ENCODE measurements at regions not wholly inside any gene's neighbourhood (a gene's known extent, or its start where the extent isn't known, plus 50 kb on each side); places are given as distances from the start of the nearest gene placed in this dataset.

DNA sequence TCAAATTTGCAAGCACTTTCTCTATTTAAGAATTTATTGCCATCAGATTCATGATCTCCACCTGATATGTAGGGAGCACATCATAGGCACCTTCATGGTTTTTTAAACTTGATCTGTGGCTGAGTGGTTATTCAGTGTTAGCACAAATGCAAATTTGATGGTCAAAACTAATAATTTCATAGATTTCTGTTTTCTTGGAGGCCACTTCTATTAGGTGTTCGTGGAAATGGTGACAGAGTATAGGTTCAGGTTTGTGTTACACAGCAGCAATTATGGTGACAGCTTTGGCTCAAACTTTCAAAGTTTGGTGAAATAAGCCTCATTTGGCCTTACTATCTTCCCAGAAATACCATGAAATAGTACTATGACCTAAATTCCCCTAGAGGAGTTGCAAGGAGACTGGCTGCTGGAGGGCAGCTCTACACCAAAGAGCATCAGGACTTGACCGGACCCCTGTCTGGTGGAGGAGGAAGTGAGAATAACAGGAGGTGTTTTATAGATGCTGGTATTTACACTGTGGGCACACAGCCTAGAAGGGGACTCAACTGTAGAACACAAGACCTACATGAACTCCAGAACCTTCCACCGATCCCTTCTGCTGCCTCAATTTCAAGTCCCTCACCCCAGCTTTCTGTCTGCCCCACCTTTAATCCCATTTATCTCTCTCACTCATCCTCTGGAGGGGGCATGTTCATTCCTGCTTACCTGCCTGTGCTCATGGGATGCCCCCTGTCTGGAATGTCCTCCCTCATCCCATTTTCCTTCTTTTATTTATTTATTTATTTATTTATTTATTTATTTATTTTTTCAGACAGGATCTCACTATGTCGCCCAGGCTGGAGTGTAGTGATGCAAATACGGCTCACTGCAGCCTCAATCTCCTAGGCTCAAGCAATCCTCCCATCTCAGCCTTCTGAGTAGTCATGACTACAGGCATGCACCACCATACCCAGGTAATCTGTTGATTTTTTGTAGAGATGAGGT, 132.9 kb upstream of the SIX2 start:
- no peak for DNase-seq (ENCODE audit: low spot score)

DNA sequence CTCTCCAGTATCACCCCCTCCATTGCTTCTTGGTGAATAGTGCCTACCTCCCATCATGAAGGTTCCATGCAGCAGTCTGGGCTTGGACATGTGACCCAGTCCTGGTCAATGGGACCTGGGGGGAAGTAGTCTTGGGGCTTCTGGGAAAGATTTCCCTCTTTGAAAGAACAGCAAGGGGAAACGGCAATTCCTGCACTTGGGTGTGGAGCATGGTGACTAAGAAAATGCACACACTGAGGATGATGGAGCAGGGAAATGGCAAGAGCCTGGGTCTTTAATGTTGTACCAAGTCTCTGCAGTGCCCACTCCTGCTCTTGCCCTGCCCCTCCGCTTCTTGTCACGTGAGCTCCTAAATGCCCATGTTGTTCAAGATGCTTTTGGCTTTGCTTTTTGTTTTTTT, 131.4 kb upstream of the SIX2 start:
- no peak for DNase-seq (ENCODE audit: low spot score)

DNA sequence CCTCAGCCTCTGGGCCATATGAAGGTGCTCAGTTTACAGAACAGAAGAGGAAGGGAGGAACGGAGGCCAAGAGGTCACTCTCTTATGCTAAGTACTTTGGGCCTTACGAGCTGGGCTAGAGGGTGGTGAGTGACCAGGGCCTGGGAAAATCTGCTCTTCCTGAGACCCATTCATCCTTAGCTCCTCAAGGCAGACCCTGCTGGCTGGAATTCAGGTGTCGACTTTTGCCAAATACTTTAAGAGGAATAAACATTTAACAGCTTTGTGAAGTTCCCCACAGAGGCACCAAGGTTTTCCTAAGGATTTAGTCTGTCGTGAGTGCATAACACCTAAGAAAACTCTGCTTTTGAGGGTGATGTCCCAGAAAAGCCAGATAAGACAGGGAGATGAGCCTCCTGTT, 129.7 kb upstream of the SIX2 start:
- DNase-seq (ENCODE audit: low spot score) = no peak

DNA sequence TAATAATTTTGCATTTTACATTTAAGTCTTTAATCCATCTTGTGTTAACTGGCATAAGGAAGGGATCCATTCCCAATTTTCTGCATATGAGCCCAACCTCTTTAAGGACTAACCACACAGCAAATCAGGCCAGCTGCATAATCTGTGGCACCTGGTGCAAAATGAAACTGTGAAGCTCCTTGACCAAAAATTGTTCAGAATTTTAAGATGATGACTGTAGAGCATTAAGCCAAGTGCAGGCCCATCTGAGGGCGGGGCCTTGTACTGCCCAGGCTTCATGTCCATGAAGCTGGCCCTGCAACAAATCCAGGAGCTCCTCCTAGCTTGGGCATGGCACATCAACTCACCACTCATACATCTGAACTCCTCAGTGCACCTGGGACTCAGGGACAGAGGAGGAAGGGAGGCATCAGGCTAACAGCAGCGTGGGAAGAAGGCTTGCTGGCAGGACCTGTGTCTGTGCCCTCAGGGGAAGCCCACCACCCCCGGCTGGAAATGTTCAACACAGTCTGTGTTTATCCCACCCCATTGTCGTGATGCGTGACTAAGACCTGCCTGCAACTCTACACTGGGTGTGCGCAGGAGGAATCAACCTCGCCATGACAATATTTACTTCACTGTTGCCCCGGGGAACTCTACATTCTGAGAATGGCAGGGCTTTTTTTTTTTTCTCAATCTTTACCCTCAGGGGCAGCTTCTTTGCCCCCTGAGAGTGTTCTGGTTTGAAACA, 128.9 kb upstream of the SIX2 start:
- DNase-seq (ENCODE audit: low spot score) = no peak

DNA sequence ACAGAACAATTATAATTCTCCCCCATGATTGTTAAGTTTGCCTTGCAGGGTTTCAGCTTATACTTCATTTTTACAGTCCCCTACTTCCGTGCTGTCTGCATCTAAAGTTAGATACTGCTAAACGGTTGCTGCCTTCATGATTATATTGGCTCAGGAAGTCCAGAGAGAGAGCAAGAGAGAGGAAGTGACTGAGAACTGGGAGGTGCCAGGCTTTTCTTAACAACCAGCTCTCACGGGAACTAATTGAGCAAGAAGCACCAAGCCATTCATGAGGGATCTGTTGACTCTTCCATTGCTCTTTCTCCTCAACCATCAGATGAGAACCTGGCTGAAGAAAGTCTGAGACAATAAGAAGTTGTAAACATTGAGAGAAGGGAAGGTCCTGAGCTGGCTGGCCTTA, 125.5 kb upstream of the SIX2 start:
- DNase-seq (ENCODE audit: low spot score) = peak; percentile 60

DNA sequence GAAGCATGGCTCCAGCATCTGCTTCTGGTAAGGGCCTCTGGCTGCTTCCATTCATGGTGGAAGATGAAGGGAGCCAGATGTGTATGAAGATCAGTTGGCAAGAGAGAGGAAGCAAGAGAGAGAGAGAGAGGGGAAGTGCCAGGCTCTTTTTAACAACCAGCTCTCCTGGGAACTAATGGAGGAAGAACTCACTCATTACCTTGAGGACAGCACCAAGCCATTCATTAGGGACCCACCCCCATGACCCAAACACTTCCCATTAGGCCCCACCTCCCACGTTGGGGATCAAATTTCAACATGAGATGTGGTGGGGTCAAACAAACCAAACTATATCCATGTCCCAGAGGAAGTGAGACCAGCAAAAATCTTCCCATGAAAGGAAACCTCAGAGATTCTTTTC, 124.8 kb upstream of the SIX2 start:
- DNase-seq (ENCODE audit: low spot score) = peak; percentile 42

DNA sequence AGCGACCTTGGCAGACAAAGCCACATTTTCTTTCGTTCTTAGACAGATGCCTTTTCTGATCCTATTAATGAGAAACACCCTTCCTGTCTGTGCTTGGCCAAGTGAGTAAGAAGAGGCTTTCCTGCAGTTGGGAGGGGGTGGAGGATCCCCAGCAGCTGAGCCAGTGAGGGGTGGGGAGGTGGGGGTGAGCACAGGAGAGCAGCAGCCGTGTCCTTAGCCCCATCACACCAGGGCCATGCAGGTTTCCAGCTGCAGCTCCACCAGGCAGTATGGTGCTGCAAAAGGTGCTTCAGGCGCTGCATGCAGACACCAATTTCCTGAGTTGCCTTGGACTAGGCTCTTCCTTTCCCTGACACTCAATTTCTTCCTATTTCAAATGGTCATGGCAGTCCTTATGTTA, 123.3 kb upstream of the SIX2 start:
- DNase-seq (ENCODE audit: low spot score) = no peak

DNA sequence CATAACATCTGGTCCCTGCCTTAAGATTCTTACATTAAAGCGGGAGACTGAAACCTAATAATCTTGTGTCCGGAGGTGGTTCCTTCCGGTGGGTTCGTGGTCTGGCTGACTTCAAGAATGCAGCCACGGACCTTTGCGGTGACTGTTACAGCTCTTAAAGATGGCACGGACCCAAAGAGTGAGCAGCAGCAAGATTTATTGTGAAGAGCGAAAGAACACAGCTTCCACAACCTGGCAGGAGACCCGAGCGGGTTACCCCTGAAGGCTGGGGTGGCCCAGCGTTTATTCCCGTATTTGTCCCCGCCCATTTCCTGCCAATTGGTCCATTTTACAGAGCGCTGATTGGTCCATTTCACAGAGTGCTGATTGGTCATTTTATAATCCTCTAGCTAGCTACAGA, 122.3 kb upstream of the SIX2 start:
- peak; percentile 92 for DNase-seq (ENCODE audit: low spot score)

DNA sequence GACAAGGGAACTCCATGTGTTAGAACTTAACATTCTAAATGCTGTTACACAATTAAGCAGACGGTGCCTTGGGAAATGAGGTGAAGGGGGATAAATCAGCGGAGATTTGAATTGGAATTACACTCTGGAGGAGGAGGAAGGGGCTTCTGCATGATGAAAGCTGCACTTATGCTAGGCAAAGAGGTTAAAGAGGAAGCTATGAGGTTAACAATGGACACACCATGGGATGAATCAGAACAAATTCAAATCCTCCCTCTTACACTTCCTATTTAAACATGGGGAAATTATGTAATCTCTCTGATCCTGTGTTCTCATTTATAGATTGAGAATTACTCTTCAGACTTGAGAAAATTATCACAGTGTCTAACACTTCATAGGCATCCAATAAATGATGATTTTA, 121.5 kb upstream of the SIX2 start:
- DNase-seq (ENCODE audit: low spot score) = no peak

DNA sequence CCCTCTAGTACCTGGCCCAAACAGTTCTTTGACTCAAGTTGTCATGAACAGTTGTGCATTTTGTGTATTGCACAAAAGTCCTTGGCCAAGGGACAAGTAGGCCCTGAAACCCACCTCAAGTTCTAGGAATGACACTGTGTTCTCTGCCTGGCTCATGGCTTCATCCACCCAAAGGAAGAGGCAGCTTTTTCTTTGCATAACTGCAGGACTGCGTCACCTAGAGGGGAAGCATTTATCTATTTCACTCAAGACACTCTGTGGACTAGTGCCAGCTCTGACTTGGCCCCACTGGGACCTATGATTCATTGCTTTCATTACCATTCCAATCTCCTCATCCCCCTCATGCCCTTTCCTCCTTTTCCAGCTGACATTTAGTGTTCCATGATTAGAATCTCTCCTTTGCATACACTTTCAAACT, 119.3 kb upstream of the SIX2 start:
- peak; percentile 87 for DNase-seq (ENCODE audit: low spot score)

DNA sequence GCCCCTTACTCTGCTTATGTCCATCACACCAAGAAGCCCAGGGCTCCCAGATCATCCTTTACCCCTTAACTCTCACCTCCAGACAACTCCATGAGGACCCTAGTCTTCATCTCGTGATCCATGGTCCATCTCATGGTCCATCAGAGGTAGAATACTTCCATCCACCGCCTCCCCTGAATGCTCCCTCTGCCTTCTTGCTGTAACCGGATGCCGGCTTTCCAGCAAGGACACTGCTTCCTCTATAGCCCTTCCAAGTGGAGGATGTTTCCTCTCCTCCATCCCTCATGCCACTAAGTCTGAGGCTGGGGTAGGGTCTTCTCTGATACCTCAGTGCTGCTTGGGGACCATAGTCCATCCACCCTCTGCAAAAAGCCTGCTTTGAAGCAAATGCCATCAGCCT, 118.6 kb upstream of the SIX2 start:
- DNase-seq (ENCODE audit: low spot score) = no peak

DNA sequence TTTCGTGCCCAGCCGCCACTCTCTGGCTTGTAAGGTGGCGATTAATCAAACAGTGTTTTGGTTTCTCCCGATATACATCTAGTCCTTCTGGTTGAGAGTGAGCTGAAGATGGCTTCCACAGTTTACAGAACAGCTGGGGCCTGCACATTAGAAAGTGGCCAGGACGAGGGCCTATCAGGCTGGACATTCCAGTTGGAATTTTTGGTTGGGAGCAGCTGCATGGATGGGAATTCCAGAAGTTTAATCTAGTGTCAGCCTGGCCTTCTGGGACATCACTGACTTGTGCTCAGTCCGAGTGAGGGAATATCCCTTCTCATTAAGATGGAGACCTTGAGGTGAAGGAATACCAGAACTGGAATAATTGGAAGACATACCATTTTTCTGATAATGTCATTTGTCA, 118.1 kb upstream of the SIX2 start:
- DNase-seq (ENCODE audit: low spot score) = no peak

DNA sequence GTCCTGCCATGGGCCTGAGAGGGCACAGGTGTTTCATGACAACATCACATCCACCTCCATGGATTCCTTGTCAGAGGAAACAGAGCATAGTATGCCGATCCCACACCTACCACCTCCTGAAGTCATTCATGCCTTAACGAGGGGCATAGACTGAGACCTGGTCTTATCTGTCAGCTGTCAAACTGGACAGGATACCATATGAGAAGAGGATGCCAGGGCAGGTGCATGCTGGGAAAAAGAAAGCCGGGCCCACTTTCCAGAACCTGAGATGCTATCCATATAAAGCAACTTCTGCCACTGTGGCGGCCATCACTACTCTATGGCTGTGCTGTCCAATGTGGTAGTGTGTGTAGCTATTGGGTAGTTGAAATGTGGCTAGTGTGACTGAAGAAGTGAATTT, 116.0 kb upstream of the SIX2 start:
- no peak for DNase-seq (ENCODE audit: low spot score)

DNA sequence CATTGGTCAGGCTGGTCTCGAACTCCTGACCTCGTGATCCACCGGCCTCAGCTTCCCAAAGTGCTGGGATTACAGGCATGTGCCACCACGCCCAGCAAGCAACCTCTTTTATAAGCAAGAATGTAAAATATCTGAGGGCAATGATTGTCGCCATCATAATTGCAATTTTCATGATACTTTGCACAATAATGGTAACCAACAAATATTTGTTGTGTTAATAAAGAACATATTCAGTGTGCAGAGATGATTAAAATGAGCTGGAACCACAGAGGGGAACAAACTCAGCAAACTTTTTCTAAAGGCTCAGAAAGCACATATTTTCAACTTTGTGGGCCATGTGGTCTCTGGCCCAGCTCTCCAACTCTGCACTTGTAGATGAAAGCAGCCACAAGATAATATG, 115.2 kb upstream of the SIX2 start:
- no peak for DNase-seq (ENCODE audit: low spot score)

DNA sequence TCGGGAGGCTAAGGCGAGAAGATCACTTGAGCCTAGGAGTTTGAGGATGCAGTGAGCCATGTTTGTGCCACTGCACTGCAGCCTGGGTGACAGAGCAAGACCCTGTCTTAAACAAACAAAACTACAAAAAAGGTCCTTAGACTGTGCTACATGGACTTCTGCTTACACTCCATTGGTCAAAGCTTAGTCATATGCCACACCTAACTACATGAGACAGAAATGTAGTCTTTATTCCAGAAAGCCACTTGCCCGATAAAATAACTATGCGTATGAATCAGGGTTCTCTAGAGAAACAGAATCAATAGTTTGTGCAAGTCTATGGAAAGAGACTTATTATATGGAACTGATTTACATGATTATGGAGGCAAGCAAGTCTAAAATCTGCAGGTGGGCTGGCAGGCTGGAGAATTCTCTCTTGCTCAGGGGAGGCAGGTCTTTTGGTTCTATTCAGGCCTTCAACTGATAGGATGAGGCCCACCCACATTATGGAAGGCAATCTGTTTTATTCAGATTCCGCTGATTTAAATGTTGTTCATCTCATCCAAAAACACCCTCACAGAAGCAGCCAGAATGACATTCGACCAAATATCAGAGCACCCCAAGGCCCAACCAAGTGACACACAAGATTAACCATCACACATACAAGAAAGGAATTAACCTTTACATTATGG, 114.4 kb upstream of the SIX2 start:
- DNase-seq (ENCODE audit: low spot score) = no peak

DNA sequence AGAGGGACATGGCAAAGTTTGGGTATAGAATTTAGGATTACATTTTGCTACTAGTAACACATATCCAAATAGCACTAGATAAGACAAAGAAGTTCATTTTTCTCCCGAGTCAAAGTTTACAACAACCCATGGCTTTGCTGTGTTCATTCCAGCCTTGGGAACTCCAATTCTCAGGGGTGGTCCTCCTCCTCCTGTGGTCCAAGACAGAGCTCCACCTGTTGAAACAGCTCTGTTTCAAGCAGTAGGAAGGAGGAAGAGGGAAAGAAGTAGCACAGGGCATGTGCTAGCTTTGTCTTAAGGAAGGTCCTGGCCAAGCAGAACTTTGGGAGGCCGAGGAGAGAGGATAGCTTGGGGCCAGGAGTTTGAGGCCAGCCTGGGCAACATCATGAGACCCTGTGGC, 113.8 kb upstream of the SIX2 start:
- DNase-seq (ENCODE audit: low spot score) = no peak

DNA sequence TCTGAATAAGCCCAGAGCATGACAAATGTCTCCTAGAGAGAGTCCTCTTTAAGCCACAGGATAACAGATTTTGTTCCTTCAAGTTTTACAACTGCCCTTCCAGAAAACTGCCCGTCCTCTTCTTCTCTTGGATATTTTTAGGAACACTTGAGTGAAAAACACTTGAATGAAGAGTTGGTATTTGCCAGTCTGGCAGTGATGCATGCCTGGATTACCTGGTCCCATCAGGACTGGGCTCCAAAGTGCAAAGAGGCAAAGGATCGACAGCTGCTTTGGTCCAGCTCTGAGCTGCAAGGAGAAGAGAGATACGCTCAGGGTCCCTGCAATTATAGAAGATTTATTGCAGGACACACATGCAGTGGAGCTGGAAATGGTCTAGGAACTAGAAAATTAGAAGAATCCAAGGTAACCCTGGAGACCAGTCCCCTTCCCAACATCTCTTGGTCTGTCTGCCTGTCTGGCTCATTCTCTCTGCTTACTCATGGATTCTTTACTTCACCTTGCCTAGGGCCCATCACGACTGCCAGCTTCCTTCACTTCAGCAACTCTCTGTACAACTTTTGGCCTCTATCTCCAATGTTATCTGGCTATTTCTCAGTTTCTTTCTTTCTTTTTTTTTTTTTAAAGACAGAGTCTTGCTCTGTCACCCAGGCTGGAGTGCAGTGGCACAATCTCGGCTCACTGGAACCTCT, 112.1 kb upstream of the SIX2 start:
- no peak for DNase-seq (ENCODE audit: low spot score)

DNA sequence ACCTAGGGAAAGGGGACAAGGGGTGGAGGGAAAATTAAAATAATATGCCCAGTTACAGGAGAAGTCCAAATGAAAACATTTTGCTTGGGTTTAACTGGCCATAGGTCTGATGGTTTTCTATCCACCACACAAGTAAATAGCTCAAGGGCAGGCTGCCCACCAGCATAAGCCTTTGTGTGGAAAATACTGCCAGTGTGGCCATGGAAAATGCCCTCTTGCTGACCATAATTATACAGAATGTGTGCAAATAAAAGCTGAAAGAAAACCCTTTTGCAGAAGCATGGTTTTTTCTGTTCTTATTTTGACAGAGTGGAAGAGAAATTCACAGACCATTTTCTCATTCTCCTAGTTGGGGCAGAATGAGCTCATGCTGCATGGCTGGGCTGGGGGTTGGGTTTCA, 111.3 kb upstream of the SIX2 start:
- DNase-seq (ENCODE audit: low spot score) = peak; percentile 80

DNA sequence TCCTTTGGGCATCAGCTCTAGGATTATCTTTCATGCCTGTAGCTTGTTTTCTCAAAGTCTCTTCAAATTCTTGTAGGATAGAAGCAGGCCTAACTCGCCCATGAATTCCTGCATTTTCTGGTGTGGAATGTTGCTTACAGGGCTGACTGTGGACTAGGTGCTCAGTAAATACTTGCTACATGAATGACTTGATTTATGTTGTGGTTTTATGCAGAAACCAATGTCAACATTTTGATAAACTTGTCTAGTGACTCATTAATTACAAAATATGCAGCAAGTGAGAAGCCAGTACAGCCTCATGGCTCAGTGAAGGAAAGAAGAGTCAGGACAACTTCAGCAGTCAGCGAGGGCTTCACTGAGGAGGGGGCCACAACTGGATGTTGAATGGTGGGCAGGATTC, 110.6 kb upstream of the SIX2 start:
- peak; percentile 90 for DNase-seq (ENCODE audit: low spot score)

DNA sequence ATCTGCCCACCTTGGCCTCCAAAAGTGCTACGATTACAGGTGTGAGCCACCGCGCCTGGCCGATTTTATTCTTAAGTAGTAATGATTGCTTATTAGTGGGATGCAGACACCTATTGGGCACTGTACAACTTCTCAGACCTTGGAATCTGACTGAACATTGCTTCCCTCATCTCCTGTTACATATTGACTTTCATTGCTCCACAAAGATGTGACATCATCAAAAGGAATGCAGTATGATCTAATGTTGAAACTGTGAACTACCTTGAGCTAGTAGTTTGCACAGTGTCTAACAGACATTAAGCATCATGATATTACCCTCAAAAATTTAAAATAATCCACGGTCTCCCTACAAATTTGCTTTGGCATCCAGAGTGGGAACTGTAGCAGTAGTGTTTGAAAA, 109.8 kb upstream of the SIX2 start:
- peak; percentile 60 for DNase-seq (ENCODE audit: low spot score)

DNA sequence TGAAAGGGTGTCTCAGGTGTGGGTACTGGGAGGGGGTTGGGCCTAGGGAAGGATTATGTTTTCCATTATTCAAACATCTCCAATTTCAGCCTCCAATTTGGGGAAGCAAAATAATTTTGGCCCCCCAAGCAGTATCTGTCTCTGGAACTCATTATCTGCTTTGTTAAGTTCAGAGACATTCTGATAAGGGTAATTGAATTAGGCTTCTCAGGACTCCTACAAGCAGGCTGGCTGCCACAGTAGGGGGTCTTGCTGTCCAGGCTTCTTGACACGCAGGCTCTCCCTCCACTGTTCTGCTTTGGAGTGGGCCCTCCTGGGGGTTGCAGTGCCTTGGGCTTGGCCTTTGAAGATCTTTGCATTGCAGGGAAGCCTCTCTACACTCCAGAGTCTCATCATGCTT, 108.1 kb upstream of the SIX2 start:
- DNase-seq (ENCODE audit: low spot score) = no peak

DNA sequence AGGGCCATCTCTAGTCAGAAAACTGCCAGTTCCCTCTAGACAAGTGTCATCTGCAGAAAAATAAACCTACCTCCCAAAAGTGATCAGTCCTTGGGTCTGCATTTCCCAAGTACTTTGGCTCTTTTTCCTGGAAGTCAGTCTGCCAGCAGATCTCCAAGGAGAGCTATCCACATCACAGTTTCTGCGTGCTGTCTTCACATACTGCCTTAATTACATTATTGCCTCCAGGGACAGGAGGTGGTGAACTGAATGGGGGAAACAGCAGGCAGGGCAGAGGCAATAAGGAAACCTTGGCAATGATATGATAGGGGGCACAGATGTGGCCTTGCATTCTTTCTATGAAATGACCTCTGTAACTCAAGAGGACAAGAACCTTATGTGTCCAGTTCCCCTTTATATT, 105.9 kb upstream of the SIX2 start:
- no peak for DNase-seq (ENCODE audit: low spot score)

Measured in H4 (cell line).